HEK293 (cell line): ENCODE measurements at regions not wholly inside any gene's neighbourhood (a gene's known extent, or its start where the extent isn't known, plus 50 kb on each side); places are given as distances from the start of the nearest gene placed in this dataset.

Source experiments
- CTCF ChIA-PET: fragments of 350-600 bp; formaldehyde crosslinking; extraction: SDS; loops from one replicate; lab custom pipeline; 2021; ENCODE audit warnings: antibody characterized with exemption; lab: Yijun Ruan, JAX
- POLR2A ChIA-PET: fragments of 300-600 bp; formaldehyde crosslinking; extraction: SDS; loops from one replicate; lab custom pipeline; 2020; ENCODE audit warnings: antibody characterized with exemption, inconsistent platforms; lab: Yijun Ruan, JAX
- H3K27ac ChIP-seq: fragments of 200-500 bp; sonication (Bioruptor generic); 2 replicates; pipeline ENCODE4 v1.5.1; 2014; ENCODE audit warnings: low read depth, low read length, control low read depth, inconsistent platforms; ENCODE audit errors: extremely low read depth
- H3K36me3 ChIP-seq, 2 experiments: fragments of 200-500 bp in 1 of 2; sonication (Bioruptor generic) in 1 of 2; 1 replicate in 1 of 2; 2 replicates in 1 of 2; pipeline ENCODE4 v1.5.1; 2014 to 2017; ENCODE audit warnings: inconsistent platforms in 2 of 2, low read length in 2 of 2; ENCODE audit not compliant: control insufficient read depth in 2 of 2, insufficient read depth in 1 of 2
- H3K4me1 ChIP-seq: fragments of 200-500 bp; sonication (Bioruptor generic); 2 replicates; pipeline ENCODE4 v1.5.1; 2014; ENCODE audit warnings: mild to moderate bottlenecking, low read length, inconsistent platforms; ENCODE audit not compliant: control insufficient read depth, insufficient read depth
- H3K4me3 ChIP-seq: 2 replicates; pipeline ENCODE4 v1.5.1; 2011; ENCODE audit warnings: low read depth, mild to moderate bottlenecking, control low read depth, low read length, moderate library complexity
- H3K9me3 ChIP-seq: fragments of 200-500 bp; sonication (Bioruptor generic); 2 replicates; pipeline ENCODE4 v1.5.1; 2014; ENCODE audit warnings: low read depth, low read length, inconsistent platforms; ENCODE audit not compliant: control insufficient read depth, insufficient read depth
- GLIS2 ChIP-seq: fragments of 450-650 bp; formaldehyde crosslinking; IDR thresholded peaks from 2 replicates; pipeline ENCODE4 v1.5.1; 2016; ENCODE audit warnings: missing biosample characterization, missing genetic modification characterization
- HIC1 ChIP-seq: fragments of 450-650 bp; formaldehyde crosslinking; IDR thresholded peaks from 2 replicates; pipeline ENCODE4 v1.5.1; 2016; ENCODE audit warnings: missing biosample characterization, missing genetic modification characterization
- OVOL3 ChIP-seq: fragments of 450-650 bp; formaldehyde crosslinking; IDR thresholded peaks from 2 replicates; pipeline ENCODE4 v1.5.1; 2016; ENCODE audit warnings: missing biosample characterization, missing genetic modification characterization
- SP7 ChIP-seq: fragments of 450-650 bp; formaldehyde crosslinking; IDR thresholded peaks from 2 replicates; pipeline ENCODE4 v1.5.1; 2016; ENCODE audit warnings: missing biosample characterization, missing genetic modification characterization
- TRIM28 ChIP-seq: IDR thresholded peaks from 2 replicates; pipeline ENCODE4 v1.6.1; 2011; ENCODE audit warnings: low read length, control low read depth, borderline replicate concordance
- WT1 ChIP-seq: fragments of 450-650 bp; formaldehyde crosslinking; IDR thresholded peaks from 2 replicates; pipeline ENCODE4 v1.5.1; 2016; ENCODE audit warnings: missing biosample characterization, missing genetic modification characterization
- ZBTB44 ChIP-seq: fragments of 450-650 bp; IDR thresholded peaks from 2 replicates; pipeline ENCODE4 v1.5.1; 2018; ENCODE audit warnings: missing biosample characterization, mild to moderate bottlenecking, missing genetic modification characterization
- ZBTB7A ChIP-seq: fragments of 450-650 bp; formaldehyde crosslinking; IDR thresholded peaks from 2 replicates; pipeline ENCODE4 v1.5.1; 2016; ENCODE audit warnings: low read depth, missing biosample characterization, missing genetic modification characterization
- ZEB2 ChIP-seq: fragments of 450-650 bp; formaldehyde crosslinking; IDR thresholded peaks from 2 replicates; pipeline ENCODE4 v1.5.1; 2016; ENCODE audit warnings: missing biosample characterization, missing genetic modification characterization
- ZFP69B ChIP-seq: fragments of 450-650 bp; formaldehyde crosslinking; IDR thresholded peaks from 2 replicates; pipeline ENCODE4 v1.5.1; 2016; ENCODE audit warnings: missing biosample characterization, missing genetic modification characterization
- ZNF140 ChIP-seq: fragments of 450-650 bp; formaldehyde crosslinking; IDR thresholded peaks from 2 replicates; pipeline ENCODE4 v1.5.1; 2016; ENCODE audit warnings: missing biosample characterization, missing genetic modification characterization
- ZNF148 ChIP-seq: fragments of 450-650 bp; formaldehyde crosslinking; IDR thresholded peaks from 2 replicates; pipeline ENCODE4 v1.5.0; 2017; ENCODE audit warnings: missing biosample characterization, missing genetic modification characterization, borderline replicate concordance
- ZNF16 ChIP-seq: fragments of 450-650 bp; formaldehyde crosslinking; IDR thresholded peaks from 2 replicates; pipeline ENCODE4 v1.5.1; 2016; ENCODE audit warnings: low read depth, missing biosample characterization, missing genetic modification characterization
- ZNF184 ChIP-seq: fragments of 450-650 bp; IDR thresholded peaks from 2 replicates; pipeline ENCODE4 v1.5.1; 2018; ENCODE audit warnings: missing biosample characterization, mild to moderate bottlenecking, missing genetic modification characterization
- ZNF501 ChIP-seq: fragments of 450-650 bp; formaldehyde crosslinking; IDR thresholded peaks from 2 replicates; pipeline ENCODE4 v1.5.1; 2016; ENCODE audit warnings: missing biosample characterization, missing genetic modification characterization
- ZNF544 ChIP-seq: fragments of 450-650 bp; formaldehyde crosslinking; IDR thresholded peaks from 2 replicates; pipeline ENCODE4 v1.5.0; 2017; ENCODE audit warnings: missing biosample characterization, missing genetic modification characterization
- ZNF549 ChIP-seq: fragments of 450-650 bp; IDR thresholded peaks from 2 replicates; pipeline ENCODE4 v1.5.1; 2018; ENCODE audit warnings: missing biosample characterization, missing genetic modification characterization, mild to moderate bottlenecking, inconsistent platforms, moderate library complexity
- ZNF639 ChIP-seq: fragments of 450-650 bp; formaldehyde crosslinking; IDR thresholded peaks from 2 replicates; pipeline ENCODE4 v1.5.1; 2016; ENCODE audit warnings: missing biosample characterization, missing genetic modification characterization
- ZNF654 ChIP-seq: fragments of 450-650 bp; formaldehyde crosslinking; IDR thresholded peaks from 2 replicates; pipeline ENCODE4 v1.5.1; 2016; ENCODE audit warnings: low read depth, missing biosample characterization, missing genetic modification characterization
- ZNF791 ChIP-seq: fragments of 450-650 bp; formaldehyde crosslinking; IDR thresholded peaks from 2 replicates; pipeline ENCODE4 v1.5.1; 2016; ENCODE audit warnings: missing biosample characterization, missing genetic modification characterization
- ZSCAN23 ChIP-seq: fragments of 450-650 bp; formaldehyde crosslinking; IDR thresholded peaks from 2 replicates; pipeline ENCODE4 v1.5.1; 2016; ENCODE audit warnings: missing biosample characterization, missing genetic modification characterization

- CTCF ChIA-PET = interaction anchor here (0.6 kb wide), 1 partner anchor 138 kb away, joined by 3 read pairs; no protein-coding TSS in a partner anchor
- H3K36me3 ChIP-seq = no peaks in the 10 kb centered on the region
Measured at GRCh38 chr10:10941127-10941730, 76.4 kb upstream of the CELF2 start.

GRCh38 chr10:10942441-10942840 is 75.2 kb upstream of the CELF2 start:
- H3K4me3 ChIP-seq = no peak overlapping the region
- H3K36me3 ChIP-seq = no peaks in the 10 kb centered on the region
- ChIA-PET CTCF (no interaction called here), POLR2A (no interaction called here)
- no peak overlapping the region for H3K27ac ChIP-seq
- TF ChIP-seq ZNF654 (tag by site-specific recombination) = no peak
- TF ChIP-seq HIC1 (tag by site-specific recombination) = no peak
- no peak for TF ChIP-seq ZNF148 (tag by site-specific recombination)
- TF ChIP-seq ZSCAN23 (tag by site-specific recombination) = no peak
- TF ChIP-seq OVOL3 (tag by site-specific recombination) = no peak
- TF ChIP-seq SP7 (tag by site-specific recombination) = no peak
- TF ChIP-seq WT1 (tag by site-specific recombination) = no peak
- TF ChIP-seq ZNF791 (tag by site-specific recombination) = no peak
- TF ChIP-seq ZNF16 = no peak
- TF ChIP-seq ZNF140 (tag by site-specific recombination) = no peak
- TF ChIP-seq ZBTB7A = no peak
- TF ChIP-seq ZNF184 (tag by site-specific recombination) = no peak
- TF ChIP-seq GLIS2 (tag by site-specific recombination) = no peak
- no peak for TF ChIP-seq ZNF501 (tag by site-specific recombination)
- no peak for TF ChIP-seq ZFP69B (tag by site-specific recombination)
- no peaks in the 10 kb centered on the region for H3K9me3 ChIP-seq
- H3K4me1 ChIP-seq = no peaks in the 10 kb centered on the region

More at GRCh38 chr10:10941127-10941730, 76.4 kb upstream of the CELF2 start:
- POLR2A ChIA-PET = interaction anchor here (0.6 kb wide), 1 partner anchor 34 kb away, joined by 8 read pairs; no protein-coding TSS in a partner anchor
- Histone ChIP-seq H3K9me3 (no peaks in the 10 kb centered on the region), H3K4me1 (no peaks in the 10 kb centered on the region), H3K27ac (no peak overlapping the region), H3K4me3 (no peak overlapping the region)
- no peak for TF ChIP-seq ZNF544
- TF ChIP-seq ZBTB44 (tag by site-specific recombination) = no peak
- no peak for TF ChIP-seq ZNF639 (tag by site-specific recombination)
- no peak for TF ChIP-seq ZEB2 (tag by site-specific recombination)
- TF ChIP-seq ZNF549 (tag by site-specific recombination) = no peak
- no peak for TF ChIP-seq TRIM28
